ENCODE measurements at regions not wholly inside any gene's neighbourhood (a gene's known extent, or its start where the extent isn't known, plus 50 kb on each side); places are given as distances from the start of the nearest gene placed in this dataset.

DNA sequence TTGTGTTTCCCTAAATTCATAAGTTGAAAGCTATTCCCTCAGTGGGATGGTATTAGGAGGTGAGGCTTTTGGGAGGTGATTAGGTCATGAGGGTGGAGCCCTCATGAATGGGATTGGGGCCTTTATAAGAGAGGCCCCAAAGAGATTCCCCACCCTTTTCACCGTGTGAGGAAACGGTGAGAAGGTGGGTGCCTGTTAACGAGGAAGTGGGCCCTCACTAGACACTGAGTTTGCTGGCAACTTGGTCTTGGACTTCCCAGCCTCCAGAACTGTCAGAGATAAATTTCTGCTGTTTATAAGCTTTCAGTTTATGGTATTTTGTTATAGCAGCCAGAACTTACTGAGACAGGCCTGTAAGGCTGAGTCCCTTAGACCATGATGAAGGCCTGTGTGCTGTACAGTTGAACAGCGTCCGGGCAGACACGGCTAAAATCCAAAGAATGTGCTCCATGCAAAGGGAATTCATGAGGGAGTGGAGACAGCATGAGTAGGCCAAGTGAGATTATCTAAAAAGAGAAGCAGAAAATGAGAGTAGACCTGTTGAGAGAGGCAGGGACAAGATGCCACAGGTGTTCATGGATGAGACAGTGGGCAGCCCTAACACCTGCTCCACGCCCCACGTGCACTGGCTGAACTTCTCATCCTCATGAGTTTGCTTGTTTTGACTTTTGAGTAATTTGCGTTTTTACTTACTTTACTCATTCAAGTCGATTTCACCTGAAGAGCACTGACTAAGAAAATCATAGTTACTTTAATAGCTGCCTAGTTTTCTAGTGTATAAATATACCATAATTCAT lies 66.9 kb upstream of the SFMBT2 start:
- no peak for DNase-seq

DNA sequence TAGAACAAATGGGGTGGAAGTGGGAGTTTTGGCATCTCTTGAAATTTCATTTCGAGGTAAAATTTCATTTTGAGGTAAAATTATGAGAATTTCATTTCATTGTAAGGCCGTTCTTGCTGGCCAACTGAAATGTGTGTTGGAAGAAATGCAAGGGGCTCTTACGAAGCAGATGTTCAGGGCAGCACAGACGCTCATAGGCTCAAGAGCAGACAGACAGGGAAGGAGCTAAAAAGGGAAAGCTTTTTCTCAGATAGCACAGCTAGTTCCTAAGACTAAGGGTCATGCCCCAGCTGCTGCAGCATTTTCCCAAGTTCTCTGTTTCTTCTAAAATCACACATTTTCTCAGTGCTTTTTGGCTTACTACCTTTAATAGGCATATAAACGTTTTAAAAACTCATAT lies 65.1 kb upstream of the SFMBT2 start:
- no peak for DNase-seq

- no peak for DNase-seq
These were observed 64.4 kb upstream of the SFMBT2 start for GRCh38 chr10:7475046-7475911.

GRCh38 chr10:7474388-7474787 lies 63.6 kb upstream of the SFMBT2 start:
- no peak for DNase-seq

DNA sequence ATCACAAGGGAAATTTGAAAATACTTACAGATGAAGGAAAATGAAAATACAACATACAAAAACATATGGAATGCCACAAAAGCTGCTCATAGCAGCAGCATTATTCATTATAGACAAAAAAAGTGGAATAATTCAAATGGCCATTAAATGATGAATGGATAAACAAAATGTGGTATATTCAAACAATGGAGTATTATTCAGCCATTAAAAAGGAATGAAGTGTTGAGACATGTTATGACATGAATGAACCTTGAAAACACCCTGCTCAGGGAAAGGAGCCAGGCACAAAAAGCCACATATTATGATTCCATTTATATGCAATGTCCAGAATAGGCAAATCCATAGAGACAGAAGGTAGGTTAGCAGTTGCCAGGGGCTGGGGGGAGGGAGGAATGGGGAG lies 62.6 kb upstream of the SFMBT2 start:
- no peak for DNase-seq

GRCh38 chr10:7471720-7472367 lies 61.0 kb upstream of the SFMBT2 start:
- DNase-seq, result no peak

DNA sequence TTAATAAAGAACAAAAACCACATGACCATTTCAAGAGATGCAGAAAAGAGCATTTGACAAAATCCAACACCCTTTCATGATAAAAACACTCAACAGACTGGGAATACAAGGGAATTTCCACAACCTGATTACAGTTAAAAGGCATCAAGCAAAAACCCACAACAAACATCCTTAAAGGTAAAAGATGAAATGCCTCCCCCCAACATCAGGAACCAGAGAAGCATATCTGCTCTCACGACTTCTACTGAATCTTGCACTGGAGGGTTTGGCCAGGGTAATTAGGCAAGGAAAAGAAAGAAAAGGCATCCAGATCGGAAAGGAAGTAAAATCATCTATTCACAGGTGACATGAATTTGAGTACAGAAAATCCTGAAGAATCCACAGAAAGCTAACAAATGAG lies 59.5 kb upstream of the SFMBT2 start:
- no peak for DNase-seq

- DNase-seq, result no peak
These were observed 56.3 kb upstream of the SFMBT2 start for GRCh38 chr10:7467031-7467667.

DNA sequence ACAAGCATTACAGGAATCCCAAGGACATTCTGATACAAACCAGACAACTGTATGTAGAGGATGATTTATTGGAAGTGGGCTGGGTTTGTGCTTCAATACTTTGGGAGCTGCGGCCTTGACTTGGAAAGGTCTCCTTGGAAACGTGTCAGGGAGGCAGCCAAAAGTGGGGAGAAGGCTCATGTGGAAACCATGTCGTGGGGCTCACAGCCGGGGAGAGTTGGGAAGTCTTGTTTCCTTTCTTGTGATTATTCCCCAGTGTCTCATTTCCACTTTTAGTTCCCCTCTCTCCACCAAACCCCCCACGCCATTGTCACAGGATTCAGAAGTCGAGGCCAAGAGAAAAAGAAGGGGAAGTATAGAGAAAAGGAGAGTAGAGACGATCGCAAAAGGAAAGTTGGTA lies 53.9 kb upstream of the SFMBT2 start:
- DNase-seq, result no peak

Measured in activated T-cell treated with anti-CD3 and anti-CD28 coated beads, Interleukin-2, amount 50 U/mL, for 1 hour (primary cell).